ENCODE measurements at regions not wholly inside any gene's neighbourhood (a gene's known extent, or its start where the extent isn't known, plus 50 kb on each side); places are given as distances from the start of the nearest gene placed in this dataset.
A peak's percentile ranks its signal among the peaks of the same experiment; 100 is the strongest.
"Not testable (repeated sequence)": the region's sequence is repeated elsewhere in the genome, so short reads cannot be mapped to it uniquely, and the experiment has no call there.

GRCh38 chr9:118670011-118670953 is 699.0 kb downstream of the BRINP1 start:
- Histone ChIP-seq H3K27ac (ENCODE audit: low read depth, low read length) (peak overlapping the region; percentile 71), H3K4me1 (ENCODE audit: control insufficient read depth, insufficient read depth, low read length) (no peaks in the 10 kb centered on the region), H3K36me3 (ENCODE audit: control insufficient read depth, insufficient read depth, low read length) (no peaks in the 10 kb centered on the region), H3K27me3 (ENCODE audit: control insufficient read depth, insufficient read depth, low read length, poor library complexity, severe bottlenecking) (no peaks in the 10 kb centered on the region), H3K4me3 (ENCODE audit: low read length) (no peak overlapping the region), H3K9me3 (ENCODE audit: control insufficient read depth, low read length) (no peaks in the 10 kb centered on the region), H3K9ac (ENCODE audit: extremely low read depth, low read length, poor library complexity, severe bottlenecking) (no peak overlapping the region)
- Mint-ChIP-seq H3K4me3 (no peak overlapping the region), H3K4me1 (peaks cover 4% of the 10 kb centered on the region), H3K27me3 (ENCODE audit: insufficient read depth) (no peaks in the 10 kb centered on the region), H3K36me3 (ENCODE audit: low read depth) (no peaks in the 10 kb centered on the region), H3K27ac (no peak overlapping the region), H3K9me3 (no peaks in the 10 kb centered on the region)
- no peak for DNase-seq
- WGBS, 2 experiments (ENCODE audit: insufficient coverage in 1 of 2, insufficient read length in 1 of 2): 74 to 83% methylated on average over 9 to 11 of the region's 11 CpGs
- TF ChIP-seq, protein P1, sequence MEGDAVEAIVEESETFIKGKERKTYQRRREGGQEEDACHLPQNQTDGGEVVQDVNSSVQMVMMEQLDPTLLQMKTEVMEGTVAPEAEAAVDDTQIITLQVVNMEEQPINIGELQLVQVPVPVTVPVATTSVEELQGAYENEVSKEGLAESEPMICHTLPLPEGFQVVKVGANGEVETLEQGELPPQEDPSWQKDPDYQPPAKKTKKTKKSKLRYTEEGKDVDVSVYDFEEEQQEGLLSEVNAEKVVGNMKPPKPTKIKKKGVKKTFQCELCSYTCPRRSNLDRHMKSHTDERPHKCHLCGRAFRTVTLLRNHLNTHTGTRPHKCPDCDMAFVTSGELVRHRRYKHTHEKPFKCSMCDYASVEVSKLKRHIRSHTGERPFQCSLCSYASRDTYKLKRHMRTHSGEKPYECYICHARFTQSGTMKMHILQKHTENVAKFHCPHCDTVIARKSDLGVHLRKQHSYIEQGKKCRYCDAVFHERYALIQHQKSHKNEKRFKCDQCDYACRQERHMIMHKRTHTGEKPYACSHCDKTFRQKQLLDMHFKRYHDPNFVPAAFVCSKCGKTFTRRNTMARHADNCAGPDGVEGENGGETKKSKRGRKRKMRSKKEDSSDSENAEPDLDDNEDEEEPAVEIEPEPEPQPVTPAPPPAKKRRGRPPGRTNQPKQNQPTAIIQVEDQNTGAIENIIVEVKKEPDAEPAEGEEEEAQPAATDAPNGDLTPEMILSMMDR (conservative IDR thresholded peaks at IDR 0.05): no peak

DNA sequence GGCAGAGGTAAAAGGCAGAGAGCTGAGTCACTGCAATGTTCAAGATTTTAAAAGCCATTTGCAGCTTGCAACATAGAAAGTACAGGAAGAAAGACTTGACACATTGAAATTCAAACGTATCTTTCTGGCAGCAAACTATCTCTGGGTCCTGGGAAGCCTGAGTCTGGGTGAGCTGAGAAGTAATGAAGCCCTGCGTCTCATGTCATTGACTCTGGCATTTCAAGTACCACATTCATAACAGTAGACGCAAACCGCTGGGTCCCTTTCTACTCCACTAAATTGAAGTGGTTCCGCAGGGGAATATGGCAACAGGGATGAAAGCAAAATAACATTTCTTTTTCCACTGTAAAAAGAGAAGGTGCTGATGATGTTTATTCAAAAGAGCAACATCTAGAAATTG is 694.3 kb downstream of the BRINP1 start:
- no peak for DNase-seq
- Histone ChIP-seq H3K36me3 (ENCODE audit: control insufficient read depth, insufficient read depth, low read length) (no peaks in the 10 kb centered on the region), H3K4me3 (ENCODE audit: low read length) (no peak overlapping the region), H3K27ac (ENCODE audit: low read depth, low read length) (no peak overlapping the region), H3K9me3 (ENCODE audit: control insufficient read depth, low read length) (no peaks in the 10 kb centered on the region), H3K4me1 (ENCODE audit: control insufficient read depth, insufficient read depth, low read length) (no peaks in the 10 kb centered on the region), H3K9ac (ENCODE audit: extremely low read depth, low read length, poor library complexity, severe bottlenecking) (no peak overlapping the region), H3K27me3 (ENCODE audit: control insufficient read depth, insufficient read depth, low read length, poor library complexity, severe bottlenecking) (no peaks in the 10 kb centered on the region)
- peaks cover under 1% of the 10 kb centered on the region for H3K4me1 Mint-ChIP-seq
- H3K9me3 Mint-ChIP-seq: peaks cover 23% of the 10 kb centered on the region
- no peaks in the 10 kb centered on the region for H3K36me3 Mint-ChIP-seq (ENCODE audit: low read depth)
- TF ChIP-seq, protein P1 (conservative IDR thresholded peaks at IDR 0.05): no peak
- H3K27ac Mint-ChIP-seq: no peak overlapping the region
- 88 to 95% methylated on average over 2 to 5 of the region's 5 CpGs for WGBS, 2 experiments (ENCODE audit: insufficient coverage in 1 of 2, insufficient read length in 1 of 2)
- peaks cover 1% of the 10 kb centered on the region for H3K27me3 Mint-ChIP-seq (ENCODE audit: insufficient read depth)
- no peak overlapping the region for H3K4me3 Mint-ChIP-seq

- H3K36me3 ChIP-seq (ENCODE audit: control insufficient read depth, insufficient read depth, low read length); H3K27me3 ChIP-seq (ENCODE audit: control insufficient read depth, insufficient read depth, low read length, poor library complexity, severe bottlenecking); H3K9me3 ChIP-seq (ENCODE audit: control insufficient read depth, low read length); H3K36me3 Mint-ChIP-seq (ENCODE audit: low read depth); H3K9ac ChIP-seq (ENCODE audit: extremely low read depth, low read length, poor library complexity, severe bottlenecking); H3K27ac Mint-ChIP-seq; H3K4me3 ChIP-seq (ENCODE audit: low read length); DNase-seq; H3K4me3 Mint-ChIP-seq; H3K4me1 ChIP-seq (ENCODE audit: control insufficient read depth, insufficient read depth, low read length); H3K27me3 Mint-ChIP-seq (ENCODE audit: insufficient read depth); H3K4me1 Mint-ChIP-seq; H3K27ac ChIP-seq (ENCODE audit: low read depth, low read length): not testable (repeated sequence)
- 91% methylated on average over 41 of the region's 47 CpGs; no CpG with 5 or more reads in 1 of the 2 experiments for WGBS, 2 experiments (ENCODE audit: insufficient coverage in 1 of 2, insufficient read length in 1 of 2)
- peaks cover 23% of the 10 kb centered on the region for H3K9me3 Mint-ChIP-seq
These were observed 691.1 kb downstream of the BRINP1 start for GRCh38 chr9:118677936-118678653.

Measured in endodermal cell (in vitro differentiated cells).